HepG2 (cell line): ENCODE measurements at regions not wholly inside any gene's neighbourhood (a gene's known extent, or its start where the extent isn't known, plus 50 kb on each side); places are given as distances from the start of the nearest gene placed in this dataset.

Experiments used
- ATM ChIP-seq: fragments of 450-650 bp; IDR thresholded peaks from 2 replicates; pipeline ENCODE4 v1.7.1; 2017; ENCODE audit warnings: mild to moderate bottlenecking, borderline replicate concordance
- FOXM1 ChIP-seq: sonication (generic); formaldehyde crosslinking; IDR thresholded peaks from 2 replicates; pipeline ENCODE4 v1.5.0; 2020; ENCODE audit warnings: missing genetic modification reagents
- HDAC2 ChIP-seq: sonication (generic); formaldehyde crosslinking; IDR thresholded peaks from 2 replicates; pipeline ENCODE4 v1.4.0; 2020; ENCODE audit warnings: missing genetic modification reagents
- HNRNPH1 ChIP-seq: fragments of 200-400 bp; formaldehyde crosslinking; optimal IDR thresholded peaks from 2 replicates; pipeline ENCODE3; 2017; ENCODE audit warnings: mild to moderate bottlenecking, low read depth, low read length
- JUND ChIP-seq: sonication (generic); formaldehyde crosslinking; IDR thresholded peaks from 2 replicates; pipeline ENCODE4 v1.8.0; 2022; ENCODE audit warnings: mild to moderate bottlenecking, missing genetic modification reagents
- KMT2B ChIP-seq: IDR thresholded peaks from 2 replicates; pipeline ENCODE4 v1.6.1; 2016; ENCODE audit warnings: missing genetic modification reagents, missing compliant biosample characterization
- NR2F6 ChIP-seq, 2 experiments: IDR thresholded peaks; 2 replicates each; pipeline ENCODE4 v1.6.1; 2016; ENCODE audit warnings: antibody characterized with exemption in 1 of 2, mild to moderate bottlenecking in 1 of 2
- TCF12 ChIP-seq, 2 experiments: fragments of 450-650 bp in 1 of 2; sonication (generic) in 1 of 2; formaldehyde crosslinking in 1 of 2; IDR thresholded peaks; 2 replicates each; pipeline versions ENCODE4 v1.6.1 to v1.8.0; 2017 to 2022; ENCODE audit warnings: antibody characterized with exemption in 1 of 2, mild to moderate bottlenecking in 1 of 2, missing genetic modification reagents in 1 of 2, moderate library complexity in 1 of 2
- ZNF253 ChIP-seq: sonication (generic); formaldehyde crosslinking; IDR thresholded peaks from 2 replicates; pipeline ENCODE4 v1.8.0; 2022; ENCODE audit warnings: mild to moderate bottlenecking, missing genetic modification reagents, borderline replicate concordance
- TF ChIP-seq, protein P1 (sequence below), 2 experiments: fragments of 450-650 bp in 1 of 2; sonication (generic) in 1 of 2; formaldehyde crosslinking in 1 of 2; IDR thresholded peaks; 2 replicates each; pipeline versions ENCODE4 v1.6.1 to v1.8.0; 2016 to 2022; ENCODE audit warnings: antibody characterized with exemption in 1 of 2, mild to moderate bottlenecking in 1 of 2, missing genetic modification reagents in 1 of 2
- TF ChIP-seq, protein P2 (sequence below): conservative IDR thresholded peaks from 2 replicates; pipeline ENCODE4 v1.6.1; 2018; ENCODE audit warnings: missing genetic modification reagents
- TF ChIP-seq, protein P3 (sequence below), 2 experiments: sonication (generic) in 1 of 2; formaldehyde crosslinking in 1 of 2; IDR thresholded peaks; 2 replicates each; pipeline versions ENCODE4 v1.4.0 to v1.6.1; 2016 to 2020; ENCODE audit warnings: borderline replicate concordance in 1 of 2, low read depth in 1 of 2, mild to moderate bottlenecking in 1 of 2, missing genetic modification reagents in 1 of 2
- TF ChIP-seq, protein P4 (sequence below): sonication (generic); formaldehyde crosslinking; IDR thresholded peaks from 2 replicates; pipeline ENCODE4 v1.5.1; 2020; ENCODE audit warnings: mild to moderate bottlenecking, missing genetic modification reagents, moderate library complexity

DNA sequence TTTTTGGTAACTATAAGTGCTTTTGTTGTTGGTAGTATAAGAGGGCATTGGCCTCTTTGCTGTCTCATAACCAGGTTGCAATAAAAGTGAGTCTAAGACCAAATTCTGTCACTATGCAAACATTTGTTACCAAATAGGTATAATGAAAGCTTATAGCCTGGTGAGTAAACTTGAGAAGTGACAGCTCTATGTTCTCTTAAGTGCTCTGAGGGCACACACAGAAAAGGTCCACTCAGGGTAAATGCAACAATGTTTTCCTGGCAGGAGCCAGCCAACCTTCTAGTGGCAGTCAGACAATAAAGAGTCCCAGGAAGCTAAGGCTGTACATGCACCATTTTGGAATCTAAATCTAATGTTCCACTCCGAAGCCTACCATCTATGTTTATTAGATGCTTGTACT lies 262.1 kb upstream of the TGFBR2 start (continued):
- TF ChIP-seq, protein P1, sequence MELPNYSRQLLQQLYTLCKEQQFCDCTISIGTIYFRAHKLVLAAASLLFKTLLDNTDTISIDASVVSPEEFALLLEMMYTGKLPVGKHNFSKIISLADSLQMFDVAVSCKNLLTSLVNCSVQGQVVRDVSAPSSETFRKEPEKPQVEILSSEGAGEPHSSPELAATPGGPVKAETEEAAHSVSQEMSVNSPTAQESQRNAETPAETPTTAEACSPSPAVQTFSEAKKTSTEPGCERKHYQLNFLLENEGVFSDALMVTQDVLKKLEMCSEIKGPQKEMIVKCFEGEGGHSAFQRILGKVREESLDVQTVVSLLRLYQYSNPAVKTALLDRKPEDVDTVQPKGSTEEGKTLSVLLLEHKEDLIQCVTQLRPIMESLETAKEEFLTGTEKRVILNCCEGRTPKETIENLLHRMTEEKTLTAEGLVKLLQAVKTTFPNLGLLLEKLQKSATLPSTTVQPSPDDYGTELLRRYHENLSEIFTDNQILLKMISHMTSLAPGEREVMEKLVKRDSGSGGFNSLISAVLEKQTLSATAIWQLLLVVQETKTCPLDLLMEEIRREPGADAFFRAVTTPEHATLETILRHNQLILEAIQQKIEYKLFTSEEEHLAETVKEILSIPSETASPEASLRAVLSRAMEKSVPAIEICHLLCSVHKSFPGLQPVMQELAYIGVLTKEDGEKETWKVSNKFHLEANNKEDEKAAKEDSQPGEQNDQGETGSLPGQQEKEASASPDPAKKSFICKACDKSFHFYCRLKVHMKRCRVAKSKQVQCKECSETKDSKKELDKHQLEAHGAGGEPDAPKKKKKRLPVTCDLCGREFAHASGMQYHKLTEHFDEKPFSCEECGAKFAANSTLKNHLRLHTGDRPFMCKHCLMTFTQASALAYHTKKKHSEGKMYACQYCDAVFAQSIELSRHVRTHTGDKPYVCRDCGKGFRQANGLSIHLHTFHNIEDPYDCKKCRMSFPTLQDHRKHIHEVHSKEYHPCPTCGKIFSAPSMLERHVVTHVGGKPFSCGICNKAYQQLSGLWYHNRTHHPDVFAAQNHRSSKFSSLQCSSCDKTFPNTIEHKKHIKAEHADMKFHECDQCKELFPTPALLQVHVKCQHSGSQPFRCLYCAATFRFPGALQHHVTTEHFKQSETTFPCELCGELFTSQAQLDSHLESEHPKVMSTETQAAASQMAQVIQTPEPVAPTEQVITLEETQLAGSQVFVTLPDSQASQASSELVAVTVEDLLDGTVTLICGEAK (IDR thresholded peaks at IDR 0.05) = no peak
- TF ChIP-seq, protein P1 (CRISPR knock-in tag; IDR thresholded peaks at IDR 0.05) = no peak
- no peak for TF ChIP-seq KMT2B
- TF ChIP-seq, protein P2, sequence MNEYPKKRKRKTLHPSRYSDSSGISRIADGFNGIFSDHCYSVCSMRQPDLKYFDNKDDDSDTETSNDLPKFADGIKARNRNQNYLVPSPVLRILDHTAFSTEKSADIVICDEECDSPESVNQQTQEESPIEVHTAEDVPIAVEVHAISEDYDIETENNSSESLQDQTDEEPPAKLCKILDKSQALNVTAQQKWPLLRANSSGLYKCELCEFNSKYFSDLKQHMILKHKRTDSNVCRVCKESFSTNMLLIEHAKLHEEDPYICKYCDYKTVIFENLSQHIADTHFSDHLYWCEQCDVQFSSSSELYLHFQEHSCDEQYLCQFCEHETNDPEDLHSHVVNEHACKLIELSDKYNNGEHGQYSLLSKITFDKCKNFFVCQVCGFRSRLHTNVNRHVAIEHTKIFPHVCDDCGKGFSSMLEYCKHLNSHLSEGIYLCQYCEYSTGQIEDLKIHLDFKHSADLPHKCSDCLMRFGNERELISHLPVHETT = no peak
- no peak for TF ChIP-seq FOXM1 (CRISPR knock-in tag)
- TF ChIP-seq ATM = no peak
- TF ChIP-seq, protein P3, sequence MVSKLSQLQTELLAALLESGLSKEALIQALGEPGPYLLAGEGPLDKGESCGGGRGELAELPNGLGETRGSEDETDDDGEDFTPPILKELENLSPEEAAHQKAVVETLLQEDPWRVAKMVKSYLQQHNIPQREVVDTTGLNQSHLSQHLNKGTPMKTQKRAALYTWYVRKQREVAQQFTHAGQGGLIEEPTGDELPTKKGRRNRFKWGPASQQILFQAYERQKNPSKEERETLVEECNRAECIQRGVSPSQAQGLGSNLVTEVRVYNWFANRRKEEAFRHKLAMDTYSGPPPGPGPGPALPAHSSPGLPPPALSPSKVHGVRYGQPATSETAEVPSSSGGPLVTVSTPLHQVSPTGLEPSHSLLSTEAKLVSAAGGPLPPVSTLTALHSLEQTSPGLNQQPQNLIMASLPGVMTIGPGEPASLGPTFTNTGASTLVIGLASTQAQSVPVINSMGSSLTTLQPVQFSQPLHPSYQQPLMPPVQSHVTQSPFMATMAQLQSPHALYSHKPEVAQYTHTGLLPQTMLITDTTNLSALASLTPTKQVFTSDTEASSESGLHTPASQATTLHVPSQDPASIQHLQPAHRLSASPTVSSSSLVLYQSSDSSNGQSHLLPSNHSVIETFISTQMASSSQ (IDR thresholded peaks at IDR 0.05; ENCODE audit: low read depth) = 0 out of 2 replicates have a peak, but pooled peaks have one; percentile 34
- TF ChIP-seq, protein P3 (CRISPR knock-in tag; IDR thresholded peaks at IDR 0.05; ENCODE audit: borderline replicate concordance) = peak; percentile 21; the same call in 1 of the 2 replicates
- peak; percentile 62; the same call in 1 of the 2 replicates for TF ChIP-seq HDAC2 (CRISPR knock-in tag)
- no peak for TF ChIP-seq JUND (CRISPR knock-in tag)
- no peak for TF ChIP-seq TCF12 (IDR thresholded peaks at IDR 0.05)
- no peak for TF ChIP-seq TCF12 (CRISPR knock-in tag; IDR thresholded peaks at IDR 0.05)
- TF ChIP-seq NR2F6 (IDR thresholded peaks at IDR 0.05) = peak; percentile 41
- TF ChIP-seq NR2F6 (CRISPR knock-in tag; IDR thresholded peaks at IDR 0.05) = no peak
- TF ChIP-seq, protein P4, sequence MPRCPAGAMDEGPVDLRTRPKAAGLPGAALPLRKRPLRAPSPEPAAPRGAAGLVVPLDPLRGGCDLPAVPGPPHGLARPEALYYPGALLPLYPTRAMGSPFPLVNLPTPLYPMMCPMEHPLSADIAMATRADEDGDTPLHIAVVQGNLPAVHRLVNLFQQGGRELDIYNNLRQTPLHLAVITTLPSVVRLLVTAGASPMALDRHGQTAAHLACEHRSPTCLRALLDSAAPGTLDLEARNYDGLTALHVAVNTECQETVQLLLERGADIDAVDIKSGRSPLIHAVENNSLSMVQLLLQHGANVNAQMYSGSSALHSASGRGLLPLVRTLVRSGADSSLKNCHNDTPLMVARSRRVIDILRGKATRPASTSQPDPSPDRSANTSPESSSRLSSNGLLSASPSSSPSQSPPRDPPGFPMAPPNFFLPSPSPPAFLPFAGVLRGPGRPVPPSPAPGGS (CRISPR knock-in tag) = no peak
- no peak for TF ChIP-seq ZNF253 (CRISPR knock-in tag)
- TF ChIP-seq HNRNPH1 = no peak
